HG03469 (cell line): ENCODE measurements at regions not wholly inside any gene's neighbourhood (a gene's known extent, or its start where the extent isn't known, plus 50 kb on each side); places are given as distances from the start of the nearest gene placed in this dataset.

ENCODE experiments used
- ATAC-seq: cut with Tn5 transposase; IDR thresholded peaks from one replicate; pipeline ENCODE4 v1.9.1; 2021; ENCODE audit warnings: mild to moderate bottlenecking, moderate library complexity, moderate number of reproducible peaks; ENCODE audit not compliant: unreplicated experiment

- ATAC-seq = no peak
These were observed 509.7 kb upstream of the AKR1E2 start for GRCh38 chr10:4316161-4316810.

- no peak for ATAC-seq
These were observed 510.5 kb upstream of the AKR1E2 start for GRCh38 chr10:4315551-4315950.

- no peak for ATAC-seq
These were observed 513.0 kb upstream of the AKR1E2 start for GRCh38 chr10:4313051-4313450.

GRCh38 chr10:4312051-4312835 is 513.8 kb upstream of the AKR1E2 start:
- no peak for ATAC-seq

- ATAC-seq = no peak
These were observed 515.8 kb upstream of the AKR1E2 start for GRCh38 chr10:4310172-4310571.

- no peak for ATAC-seq
These were observed 518.1 kb upstream of the AKR1E2 start for GRCh38 chr10:4307910-4308309.

- ATAC-seq = no peak
These were observed 519.1 kb upstream of the AKR1E2 start for GRCh38 chr10:4306871-4307270.

GRCh38 chr10:4303045-4303444 is 518.0 kb upstream of the KLF6 start:
- no peak for ATAC-seq

GRCh38 chr10:4301291-4302045 is 516.5 kb upstream of the KLF6 start:
- ATAC-seq = no peak

GRCh38 chr10:4296161-4296560 is 511.2 kb upstream of the KLF6 start:
- ATAC-seq = no peak

- no peak for ATAC-seq
These were observed 510.2 kb upstream of the KLF6 start for GRCh38 chr10:4294996-4295792.

- ATAC-seq = no peak
These were observed 509.3 kb upstream of the KLF6 start for GRCh38 chr10:4294271-4294670.

GRCh38 chr10:4291990-4292389 is 507.0 kb upstream of the KLF6 start:
- ATAC-seq = no peak

- no peak for ATAC-seq
These were observed 500.1 kb upstream of the KLF6 start for GRCh38 chr10:4285121-4285520.

GRCh38 chr10:4283846-4284610 is 499.0 kb upstream of the KLF6 start:
- ATAC-seq = no peak

- ATAC-seq = no peak
These were observed 497.5 kb upstream of the KLF6 start for GRCh38 chr10:4282496-4282895.

GRCh38 chr10:4281190-4281825 is 496.3 kb upstream of the KLF6 start:
- ATAC-seq = no peak

GRCh38 chr10:4280461-4281189 is 495.6 kb upstream of the KLF6 start:
- ATAC-seq = no peak

GRCh38 chr10:4279655-4280054 is 494.6 kb upstream of the KLF6 start:
- no peak for ATAC-seq
